PC-3 (cell line): ENCODE measurements at regions not wholly inside any gene's neighbourhood (a gene's known extent, or its start where the extent isn't known, plus 50 kb on each side); places are given as distances from the start of the nearest gene placed in this dataset.

ENCODE experiments used
- ATAC-seq: fragments of 200-7000 bp; cut with Tn5 transposase; 2 replicates; pipeline ENCODE4 v1.9.1; 2020; ENCODE audit warnings: mild to moderate bottlenecking, moderate library complexity
- BruUV-seq: library from RNA; stranded (reverse); fragments of 400-500 nt; replicated peaks from 2 replicates; lab custom pipeline; 2021; lab: Mats Ljungman, UMichigan
- CTCF ChIA-PET: fragments of 300-600 bp; sonication (Branson Sonifier 250); formaldehyde crosslinking; loops from one replicate; lab custom pipeline; 2022; ENCODE audit warnings: antibody characterized with exemption; lab: Charles Lee
- POLR2A ChIA-PET: fragments of 300-600 bp; sonication (Branson Sonifier 250); formaldehyde crosslinking; loops from one replicate; lab custom pipeline; 2022; ENCODE audit warnings: antibody characterized with exemption; ENCODE audit not compliant: unreplicated experiment; lab: Charles Lee
- DNase-seq: peaks from one replicate; pipeline ENCODE4 v3.0.0-alpha.2; 2015
- H2AFZ ChIP-seq: fragments of 300-600 bp; sonication (generic); 2 replicates; pipeline ENCODE4 v1.6.0; 2016; ENCODE audit warnings: antibody characterized with exemption, low read length
- H3F3A ChIP-seq: fragments of 300-600 bp; sonication (generic); one replicate; pipeline ENCODE4 v1.6.0; 2017; ENCODE audit warnings: antibody characterized with exemption, low read length, control low read depth, mild to moderate bottlenecking; ENCODE audit not compliant: unreplicated experiment
- H3K27ac ChIP-seq: fragments of 300-600 bp; sonication (generic); 2 replicates; pipeline ENCODE4 v1.5.1; 2016; ENCODE audit warnings: mild to moderate bottlenecking, low read length
- H3K27me3 ChIP-seq: fragments of 300-600 bp; sonication (generic); 2 replicates; pipeline ENCODE4 v1.6.1; 2016; ENCODE audit warnings: low read length, mixed read lengths
- H3K36me3 ChIP-seq: fragments of 300-600 bp; sonication (generic); 2 replicates; pipeline ENCODE4 v1.6.1; 2016; ENCODE audit warnings: low read depth, mixed run types, low read length, mixed read lengths
- H3K4me1 ChIP-seq: fragments of 300-600 bp; sonication (generic); 2 replicates; pipeline ENCODE4 v1.5.1; 2016; ENCODE audit warnings: low read length; ENCODE audit not compliant: insufficient read depth
- H3K4me2 ChIP-seq: fragments of 300-600 bp; sonication (generic); 2 replicates; pipeline ENCODE4 v1.6.0; 2016; ENCODE audit warnings: low read length
- H3K4me3 ChIP-seq: fragments of 300-600 bp; sonication (generic); 2 replicates; pipeline ENCODE4 v1.5.1; 2016; ENCODE audit warnings: mild to moderate bottlenecking, low read length, mixed read lengths
- H3K79me2 ChIP-seq: fragments of 300-600 bp; sonication (generic); 2 replicates; pipeline ENCODE4 v1.6.1; 2017; ENCODE audit warnings: low read length, mixed read lengths
- H3K9ac ChIP-seq: fragments of 300-600 bp; sonication (generic); 2 replicates; pipeline ENCODE4 v1.6.0; 2016; ENCODE audit warnings: mild to moderate bottlenecking, low read length
- H3K9me2 ChIP-seq: fragments of 300-600 bp; sonication (generic); replicated peaks from 2 replicates; pipeline ENCODE4 v1.6.1; 2016; ENCODE audit warnings: mixed run types, low read length, mixed read lengths
- H3K9me3 ChIP-seq: fragments of 300-600 bp; sonication (generic); 2 replicates; pipeline ENCODE4 v1.6.1; 2016; ENCODE audit warnings: low read length, mixed read lengths
- H4K20me1 ChIP-seq: fragments of 300-600 bp; sonication (generic); 2 replicates; pipeline ENCODE4 v1.6.1; 2016; ENCODE audit warnings: low read length, mixed read lengths
- EZH2 ChIP-seq: fragments of 300-600 bp; sonication (generic); IDR thresholded peaks from one replicate; pipeline ENCODE4 v1.6.1; 2017; ENCODE audit warnings: antibody characterized with exemption, mild to moderate bottlenecking, low read length; ENCODE audit not compliant: unreplicated experiment
- EZH2phosphoT487 ChIP-seq: fragments of 300-600 bp; sonication (generic); IDR thresholded peaks from 2 replicates; pipeline ENCODE4 v1.6.1; 2018; ENCODE audit warnings: mild to moderate bottlenecking, antibody characterized with exemption, low read length, borderline replicate concordance
- intact Hi-C: fragments of 100-400 bp; cut with micrococcal nuclease; formaldehyde crosslinking; loops from 2 replicates; pipeline ENCODE4 v1.9.0; 2023
- TF ChIP-seq, protein P1 (sequence below): fragments of 300-600 bp; sonication (generic); conservative IDR thresholded peaks from 2 replicates; pipeline ENCODE4 v1.5.1; 2017; ENCODE audit warnings: antibody characterized with exemption, low read depth, mild to moderate bottlenecking, low read length

DNA sequence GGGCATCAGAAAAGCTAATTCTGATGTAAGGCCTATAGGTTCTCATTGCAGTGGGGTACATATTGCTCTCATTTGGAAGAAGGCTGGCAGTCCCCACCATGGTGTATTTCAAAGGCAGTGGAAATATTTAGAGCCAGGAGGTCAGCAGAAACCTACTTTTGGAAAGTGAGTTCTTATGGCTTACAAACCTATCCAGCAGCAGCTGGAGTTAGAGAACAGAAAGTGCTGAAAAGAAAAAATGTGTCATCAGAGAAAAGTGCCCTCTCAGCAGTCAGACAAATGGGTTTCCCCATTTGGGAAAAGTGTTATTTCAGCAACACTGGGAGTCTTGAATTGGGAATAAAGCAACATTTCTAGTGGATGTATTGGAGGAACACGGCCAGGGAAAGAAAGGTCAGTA, 105.7 kb upstream of the IGFBP3 start:
- H3K79me2 ChIP-seq = no peaks in the 10 kb centered on the region
- intact Hi-C loops = no loop called here
- no peaks in the 10 kb centered on the region for H3K9me2 ChIP-seq
- ATAC-seq (no peak), DNase-seq (no peak)
- ChIA-PET POLR2A (no interaction called here), CTCF (no interaction called here)
- H3K4me1 ChIP-seq = no peaks in the 10 kb centered on the region; the same call in 1 of the 2 replicates
- no peaks in the 10 kb centered on the region for H4K20me1 ChIP-seq
- H2AFZ ChIP-seq = no peak overlapping the region
- no peaks in the 10 kb centered on the region for H3F3A ChIP-seq
- no peaks in the 10 kb centered on the region for H3K36me3 ChIP-seq
- no peak overlapping the region for H3K9ac ChIP-seq
- BruUV-seq = no TSS peak
- H3K27ac ChIP-seq = no peak overlapping the region
- TF ChIP-seq EZH2phosphoT487 (no peak), EZH2 (no peak)
- TF ChIP-seq, protein P1, sequence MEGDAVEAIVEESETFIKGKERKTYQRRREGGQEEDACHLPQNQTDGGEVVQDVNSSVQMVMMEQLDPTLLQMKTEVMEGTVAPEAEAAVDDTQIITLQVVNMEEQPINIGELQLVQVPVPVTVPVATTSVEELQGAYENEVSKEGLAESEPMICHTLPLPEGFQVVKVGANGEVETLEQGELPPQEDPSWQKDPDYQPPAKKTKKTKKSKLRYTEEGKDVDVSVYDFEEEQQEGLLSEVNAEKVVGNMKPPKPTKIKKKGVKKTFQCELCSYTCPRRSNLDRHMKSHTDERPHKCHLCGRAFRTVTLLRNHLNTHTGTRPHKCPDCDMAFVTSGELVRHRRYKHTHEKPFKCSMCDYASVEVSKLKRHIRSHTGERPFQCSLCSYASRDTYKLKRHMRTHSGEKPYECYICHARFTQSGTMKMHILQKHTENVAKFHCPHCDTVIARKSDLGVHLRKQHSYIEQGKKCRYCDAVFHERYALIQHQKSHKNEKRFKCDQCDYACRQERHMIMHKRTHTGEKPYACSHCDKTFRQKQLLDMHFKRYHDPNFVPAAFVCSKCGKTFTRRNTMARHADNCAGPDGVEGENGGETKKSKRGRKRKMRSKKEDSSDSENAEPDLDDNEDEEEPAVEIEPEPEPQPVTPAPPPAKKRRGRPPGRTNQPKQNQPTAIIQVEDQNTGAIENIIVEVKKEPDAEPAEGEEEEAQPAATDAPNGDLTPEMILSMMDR = no peak
- H3K4me2 ChIP-seq = no peak overlapping the region
- no peaks in the 10 kb centered on the region for H3K9me3 ChIP-seq
- H3K4me3 ChIP-seq = no peak overlapping the region
- H3K27me3 ChIP-seq = no peaks in the 10 kb centered on the region

DNA sequence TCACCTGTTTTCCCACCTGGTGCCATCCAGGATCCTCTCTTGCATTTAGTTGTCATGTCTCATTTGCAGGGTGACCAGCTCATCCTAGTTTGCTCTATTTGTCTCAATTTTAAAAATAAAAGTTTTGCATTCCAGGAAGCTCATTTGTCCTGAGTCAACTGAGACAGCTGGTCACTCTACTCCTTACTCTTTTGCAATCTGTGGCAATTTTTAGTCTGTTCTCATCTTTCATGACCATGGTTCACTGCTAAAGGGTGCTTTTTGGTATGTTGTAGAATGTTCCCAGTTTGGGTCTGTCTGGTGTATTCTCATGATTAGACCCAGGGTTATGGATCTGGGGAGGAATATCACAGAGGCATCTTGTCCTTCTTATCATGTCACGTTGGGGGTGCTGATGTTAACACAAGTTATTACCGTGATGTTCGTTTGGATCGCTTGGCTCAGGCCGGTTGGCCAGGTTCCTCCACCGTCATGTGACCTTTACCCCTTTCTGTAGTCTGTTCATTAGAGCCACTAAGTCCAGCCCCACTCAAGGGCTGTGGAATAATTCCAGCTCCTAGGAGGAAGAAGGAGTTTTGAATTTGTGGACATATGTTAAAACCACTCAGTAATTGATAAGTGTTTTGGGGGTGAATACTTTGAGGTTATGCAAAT, 103.3 kb upstream of the IGFBP3 start:
- Histone ChIP-seq H3K4me3 (no peak overlapping the region), H3K27me3 (no peaks in the 10 kb centered on the region), H2AFZ (no peak overlapping the region), H3F3A (no peaks in the 10 kb centered on the region), H3K9ac (no peak overlapping the region), H3K9me3 (no peaks in the 10 kb centered on the region), H3K9me2 (no peaks in the 10 kb centered on the region), H3K36me3 (no peaks in the 10 kb centered on the region), H4K20me1 (no peaks in the 10 kb centered on the region), H3K4me2 (no peak overlapping the region), H3K79me2 (no peaks in the 10 kb centered on the region), H3K4me1 (no peaks in the 10 kb centered on the region), H3K27ac (no peak overlapping the region)
- intact Hi-C loops = no loop called here
- TF ChIP-seq, protein P1 = no peak
- TF ChIP-seq EZH2phosphoT487 (no peak), EZH2 (no peak)
- no TSS peak for BruUV-seq
- POLR2A ChIA-PET = no interaction called here
- ATAC-seq (no peak), DNase-seq (no peak)
- CTCF ChIA-PET = no interaction called here

DNA sequence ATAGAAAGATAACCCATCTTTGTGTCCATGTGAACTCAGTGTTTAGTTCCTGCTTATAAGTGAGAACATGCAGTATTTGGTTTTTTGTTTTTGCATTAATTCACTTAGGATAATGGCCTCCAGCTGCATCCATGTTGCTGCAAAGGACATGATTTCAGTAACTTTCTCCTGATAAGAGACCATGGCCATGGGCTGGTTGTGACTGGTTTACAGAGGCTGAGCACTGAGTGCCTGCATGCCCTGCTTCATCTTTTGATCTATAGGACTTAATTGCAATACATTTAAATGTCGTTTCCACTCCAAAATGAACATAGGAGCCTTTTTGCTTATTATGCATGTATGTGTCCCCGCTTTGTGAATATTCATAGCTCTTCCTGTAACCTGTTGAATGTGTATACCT, 101.3 kb upstream of the IGFBP3 start:
- Histone ChIP-seq H3K4me3 (no peak overlapping the region), H2AFZ (no peak overlapping the region), H4K20me1 (no peaks in the 10 kb centered on the region), H3K36me3 (no peaks in the 10 kb centered on the region), H3K9me2 (no peaks in the 10 kb centered on the region), H3K27ac (no peak overlapping the region), H3K4me1 (no peaks in the 10 kb centered on the region), H3K27me3 (no peaks in the 10 kb centered on the region), H3K79me2 (no peaks in the 10 kb centered on the region), H3K9me3 (no peaks in the 10 kb centered on the region), H3K4me2 (no peak overlapping the region), H3F3A (no peaks in the 10 kb centered on the region), H3K9ac (no peak overlapping the region)
- DNase-seq (no peak), ATAC-seq (no peak)
- ChIA-PET CTCF (no interaction called here), POLR2A (no interaction called here)
- intact Hi-C loops = no loop called here
- TF ChIP-seq, protein P1 = no peak
- BruUV-seq = no TSS peak
